HG02678 (cell line): ENCODE measurements at regions not wholly inside any gene's neighbourhood (a gene's known extent, or its start where the extent isn't known, plus 50 kb on each side); places are given as distances from the start of the nearest gene placed in this dataset.
"Not testable (repeated sequence)": the region's sequence is repeated elsewhere in the genome, so short reads cannot be mapped to it uniquely, and the experiment has no call there.

Experiments used
- ATAC-seq: cut with Tn5 transposase; IDR thresholded peaks from one replicate; pipeline ENCODE4 v1.9.1; 2021; ENCODE audit warnings: mild to moderate bottlenecking, moderate library complexity; ENCODE audit not compliant: unreplicated experiment

- no peak for ATAC-seq
Observed at GRCh38 chr4:62591756-62592155, 1391.6 kb downstream of the ADGRL3 start.

GRCh38 chr4:62588671-62589070 lies 1388.5 kb downstream of the ADGRL3 start:
- no peak for ATAC-seq

DNA sequence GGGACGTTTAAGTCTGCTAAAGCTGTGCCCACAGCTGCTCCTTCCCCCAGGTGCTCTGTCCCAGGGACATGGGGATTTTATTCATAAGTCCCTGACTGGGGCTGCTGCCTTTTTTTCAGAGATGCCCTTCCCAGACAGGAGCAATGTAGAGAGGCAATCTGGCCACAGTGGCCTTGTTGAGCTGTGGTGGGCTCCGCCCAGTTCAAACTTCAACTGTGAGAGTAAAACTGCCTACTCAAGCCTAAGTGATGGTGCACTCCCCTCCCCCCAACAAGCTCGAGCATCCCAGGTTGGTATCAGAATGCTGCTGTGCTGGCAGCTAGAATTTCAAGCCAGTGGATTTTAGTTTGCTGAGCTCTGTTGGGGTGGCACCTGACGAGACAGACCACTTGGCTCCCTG lies 1371.4 kb downstream of the ADGRL3 start:
- no peak for ATAC-seq

DNA sequence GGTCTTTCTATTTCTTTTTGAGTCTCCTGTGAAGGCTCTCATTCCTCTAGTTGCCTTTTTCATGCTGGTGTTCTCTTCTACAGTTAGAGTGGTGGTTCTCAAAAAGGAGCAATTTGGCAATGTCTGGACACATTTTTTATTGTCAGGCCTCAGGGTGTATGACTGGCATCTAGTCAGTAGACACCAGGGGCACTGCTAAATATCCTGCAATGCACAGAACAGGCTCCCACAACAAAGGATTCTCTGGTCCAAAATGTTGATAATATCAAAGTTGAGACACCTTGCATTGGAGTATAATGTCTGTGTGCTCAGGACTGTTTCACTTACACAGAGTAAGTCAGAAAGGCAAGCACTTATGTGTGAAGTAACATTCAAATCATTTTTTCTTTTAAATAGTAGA lies 1360.7 kb downstream of the ADGRL3 start:
- ATAC-seq: no peak

- no peak for ATAC-seq
Observed at GRCh38 chr4:62550121-62550520, 1350.0 kb downstream of the ADGRL3 start.

- no peak for ATAC-seq
Observed at GRCh38 chr4:62549601-62550000, 1349.5 kb downstream of the ADGRL3 start.

GRCh38 chr4:62548765-62549164 lies 1348.6 kb downstream of the ADGRL3 start:
- ATAC-seq: no peak

DNA sequence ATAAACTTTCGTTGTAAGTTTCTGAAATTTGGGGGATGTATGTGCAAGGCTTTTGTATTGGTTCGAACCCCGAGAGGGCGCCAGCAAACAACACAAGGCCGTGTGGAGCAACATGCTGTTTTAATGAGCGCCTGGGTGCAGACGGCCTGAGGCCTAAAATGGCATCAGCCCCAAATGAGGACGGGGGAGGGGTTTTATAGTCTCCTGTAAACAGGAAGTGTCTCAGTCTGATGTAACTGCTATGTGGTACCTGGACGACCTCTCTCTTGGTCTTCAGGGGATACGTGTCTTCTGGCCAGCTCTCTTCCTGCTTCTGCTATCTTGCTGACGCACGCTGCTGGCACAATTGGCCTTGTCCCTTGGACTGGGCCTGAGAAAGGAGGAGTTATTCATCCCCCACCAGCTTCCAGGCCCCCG lies 1348.0 kb downstream of the ADGRL3 start:
- no peak for ATAC-seq

DNA sequence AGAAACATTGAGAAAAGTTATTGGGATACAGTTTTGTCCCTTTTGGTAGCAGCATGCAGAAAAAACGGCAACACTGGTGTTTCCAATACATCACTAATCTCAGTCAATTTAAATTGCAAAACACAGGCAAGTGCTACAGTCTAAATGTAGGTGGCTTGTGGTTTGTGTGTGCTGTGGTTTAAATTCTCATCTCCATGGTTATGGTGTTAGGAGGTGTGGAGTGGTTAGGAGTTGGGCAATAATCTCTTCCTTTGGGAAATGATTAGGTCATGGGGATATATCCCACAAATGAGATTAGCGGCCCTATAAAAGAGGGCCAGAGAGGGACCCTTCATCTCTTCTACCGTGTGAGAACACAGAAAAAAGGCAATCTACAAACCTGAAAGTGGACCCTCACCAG lies 1344.3 kb downstream of the ADGRL3 start:
- ATAC-seq: no peak

DNA sequence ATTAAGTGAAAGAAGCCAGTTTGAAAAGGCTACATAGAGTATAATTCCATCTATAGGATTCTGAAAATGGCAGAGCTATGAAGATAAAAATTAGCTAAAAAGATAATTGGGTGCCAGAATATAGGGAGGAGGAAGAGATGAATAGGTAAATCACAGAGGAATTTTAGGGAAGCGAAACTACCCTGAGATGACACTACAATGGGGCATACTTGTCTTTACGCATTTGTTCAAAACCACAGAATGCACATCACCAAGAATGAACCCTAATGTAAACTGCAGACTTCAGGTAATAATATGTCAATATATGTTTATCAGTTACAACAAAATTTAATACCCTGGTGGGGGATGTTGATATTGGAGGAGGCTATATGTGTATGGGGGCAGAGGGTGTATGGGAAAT lies 1342.9 kb downstream of the ADGRL3 start:
- ATAC-seq: no peak

- no peak for ATAC-seq
Observed at GRCh38 chr4:62533573-62533972, 1333.4 kb downstream of the ADGRL3 start.

DNA sequence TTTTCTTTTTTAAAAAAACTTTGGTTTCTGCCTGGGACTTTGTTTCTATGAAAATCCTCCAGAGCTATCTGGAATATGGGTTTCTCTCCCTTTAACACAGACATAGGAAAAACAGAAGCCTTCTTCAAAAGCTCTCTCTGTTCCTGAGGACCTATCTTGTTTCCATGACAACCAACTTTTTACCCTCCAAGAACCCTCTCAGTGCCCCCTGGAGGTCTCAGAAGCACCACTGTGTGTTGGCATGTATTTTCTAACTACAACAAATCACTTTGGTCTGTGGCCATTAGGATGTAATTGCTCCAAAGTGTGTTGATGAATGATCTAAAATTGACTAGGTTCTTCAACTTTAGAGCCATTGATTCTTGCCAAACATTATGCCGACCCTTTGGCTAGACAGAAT lies 1331.6 kb downstream of the ADGRL3 start:
- ATAC-seq: no peak

GRCh38 chr4:62531264-62531663 lies 1331.1 kb downstream of the ADGRL3 start:
- ATAC-seq: no peak

DNA sequence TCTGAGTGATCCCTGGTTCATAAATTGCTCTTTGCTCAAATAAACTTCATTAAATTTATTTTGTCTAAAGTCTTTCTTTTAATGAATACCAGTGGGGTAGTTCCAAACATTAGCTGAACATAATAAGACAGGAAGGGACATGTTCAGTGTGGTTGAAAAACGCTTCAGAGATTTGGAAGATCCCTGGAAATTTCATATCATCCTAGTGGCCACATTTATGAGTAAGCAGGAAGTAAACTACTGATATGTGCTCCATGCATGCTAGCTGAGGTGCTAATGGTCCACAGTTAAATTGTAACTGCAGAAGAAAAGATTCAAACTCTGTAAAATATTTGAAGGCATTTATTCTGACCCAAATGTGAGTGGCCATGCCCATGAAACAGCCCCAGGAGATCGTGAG lies 1328.7 kb downstream of the ADGRL3 start:
- no peak for ATAC-seq

- ATAC-seq: no peak
Observed at GRCh38 chr4:62526671-62527070, 1326.5 kb downstream of the ADGRL3 start.

DNA sequence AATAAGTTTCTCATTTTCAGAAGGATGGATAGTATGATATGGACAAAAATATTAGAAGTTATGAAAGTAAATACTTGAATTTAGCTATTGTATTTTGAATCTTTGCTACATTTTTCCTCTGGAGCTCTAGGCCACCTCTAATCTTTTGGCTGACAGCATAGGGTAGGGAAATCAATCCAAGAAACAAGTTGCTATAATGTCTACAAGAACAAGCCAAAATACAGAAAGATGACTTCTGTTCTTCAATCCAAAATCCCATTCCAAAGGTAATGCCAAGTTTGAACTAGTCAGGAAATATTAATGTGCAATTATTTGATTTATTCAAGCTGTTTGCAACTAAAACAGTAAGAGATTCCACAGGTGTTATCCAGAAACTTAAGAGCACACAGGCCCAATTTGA lies 1323.1 kb downstream of the ADGRL3 start:
- no peak for ATAC-seq

DNA sequence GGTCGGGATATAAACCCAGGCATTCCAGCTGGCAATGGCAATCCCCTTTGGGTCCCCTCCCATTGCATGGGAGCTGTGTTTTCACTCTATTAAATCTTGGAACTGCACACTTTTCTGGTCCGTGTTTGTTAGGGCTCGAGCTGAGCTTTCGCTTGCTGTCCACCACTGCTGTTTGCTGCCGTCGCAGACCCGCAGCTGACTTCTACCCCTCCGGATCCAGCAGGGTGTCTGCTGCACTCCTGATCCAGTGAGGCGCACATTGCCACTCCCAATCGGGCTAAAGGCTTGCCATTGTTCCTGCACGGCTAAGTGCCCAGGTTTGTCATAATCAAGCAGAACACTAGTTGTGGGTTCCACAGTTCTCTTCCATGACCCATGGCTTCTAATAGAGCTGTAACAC lies 1322.1 kb downstream of the ADGRL3 start:
- no peak for ATAC-seq

GRCh38 chr4:62517716-62518115 lies 1317.6 kb downstream of the ADGRL3 start:
- ATAC-seq: no peak

GRCh38 chr4:62513306-62513705 lies 1313.2 kb downstream of the ADGRL3 start:
- no peak for ATAC-seq

DNA sequence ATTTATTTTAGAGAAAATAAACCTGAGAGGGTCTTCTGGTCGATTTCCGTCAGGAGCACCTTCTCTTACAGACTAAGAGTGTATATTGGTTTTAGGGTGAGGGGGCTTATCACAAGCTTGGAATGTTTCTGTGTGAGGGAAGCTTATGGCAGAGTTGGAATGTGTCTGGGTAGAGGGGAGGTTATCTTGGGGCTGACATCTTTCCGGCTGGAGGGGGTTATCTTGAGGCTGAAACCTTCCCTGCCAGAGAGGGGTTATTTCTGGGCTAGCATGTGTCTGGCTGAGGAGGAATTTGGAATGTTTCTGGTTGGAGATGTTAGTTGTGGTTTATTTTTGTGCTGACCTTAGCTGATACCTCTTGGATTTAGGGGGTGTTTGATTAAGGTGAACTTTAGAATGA lies 1312.1 kb downstream of the ADGRL3 start:
- no peak for ATAC-seq

DNA sequence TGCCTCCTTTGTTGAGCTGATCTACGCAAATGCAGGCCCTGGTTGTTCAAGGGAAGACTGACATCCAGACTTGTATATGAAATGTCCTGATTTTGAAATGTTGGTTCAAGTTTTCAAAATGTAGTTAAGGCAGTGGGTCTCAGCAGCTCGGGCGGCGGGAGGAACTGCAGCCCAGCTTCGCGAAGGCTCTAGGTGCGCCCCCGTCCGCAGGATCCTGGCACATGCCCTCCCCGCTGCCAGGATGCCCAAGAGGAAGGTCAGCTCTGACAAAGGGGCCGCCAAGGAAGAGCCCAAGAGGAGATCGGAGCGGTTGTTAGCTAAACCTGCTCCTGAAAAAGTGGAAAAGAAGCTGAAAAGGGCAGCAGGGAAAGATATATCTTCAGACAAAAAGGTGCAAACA lies 1310.1 kb downstream of the ADGRL3 start:
- ATAC-seq: no peak

DNA sequence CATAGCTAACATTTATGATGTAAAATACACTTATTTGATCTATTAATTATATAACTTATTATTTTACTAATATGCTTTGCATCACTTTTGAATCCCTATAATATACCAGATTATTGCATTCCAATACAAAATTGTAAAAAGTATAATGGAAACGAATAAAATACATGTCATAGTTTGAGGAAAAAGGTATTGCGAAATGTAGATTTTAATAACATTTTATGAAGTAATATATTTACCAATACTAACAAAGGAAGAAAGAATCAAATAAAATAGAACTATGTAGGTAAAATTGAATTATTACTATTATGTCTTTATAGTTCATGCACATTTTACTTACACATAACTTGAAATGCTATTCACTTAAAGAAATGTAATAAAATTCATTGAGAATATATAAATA lies 1300.2 kb downstream of the ADGRL3 start:
- no peak for ATAC-seq

- ATAC-seq: no peak
Observed at GRCh38 chr4:62495032-62495431, 1294.9 kb downstream of the ADGRL3 start.

GRCh38 chr4:62491756-62492155 lies 1291.6 kb downstream of the ADGRL3 start:
- not testable (repeated sequence) for ATAC-seq
